GM13977 (cell line): ENCODE measurements at regions not wholly inside any gene's neighbourhood (a gene's known extent, or its start where the extent isn't known, plus 50 kb on each side); places are given as distances from the start of the nearest gene placed in this dataset.

Experiments used
- DNase-seq: peaks from one replicate; pipeline ENCODE4 v3.0.0; 2012; ENCODE audit warnings: low spot score
- CTCF ChIP-seq: IDR thresholded peaks from 2 replicates; pipeline ENCODE4 v1.5.1; 2012; ENCODE audit warnings: mild to moderate bottlenecking, control low read depth; ENCODE audit not compliant: insufficient read depth; ENCODE audit errors: extremely low read depth, missing control alignments
- in situ Hi-C: fragments of 300-500 bp; cut with MboI; formaldehyde crosslinking; loops from one replicate; pipeline ENCODE4 v1.12.0; 2022; ENCODE audit warnings: low sequenced_read_pairs, low pct_unique_long_range_greater_than_20kb, mixed read lengths, inconsistent platforms; ENCODE audit not compliant: unreplicated experiment

- in situ Hi-C loops: no loop called here
- TF ChIP-seq CTCF: no peak
- DNase-seq: no peak
These were observed 87.4 kb upstream of the NFIA start for GRCh38 chr1:60994828-60995492.

GRCh38 chr1:60994369-60994768, 88.0 kb upstream of the NFIA start:
- TF ChIP-seq CTCF: no peak
- DNase-seq: no peak
- in situ Hi-C loops: no loop called here

DNA sequence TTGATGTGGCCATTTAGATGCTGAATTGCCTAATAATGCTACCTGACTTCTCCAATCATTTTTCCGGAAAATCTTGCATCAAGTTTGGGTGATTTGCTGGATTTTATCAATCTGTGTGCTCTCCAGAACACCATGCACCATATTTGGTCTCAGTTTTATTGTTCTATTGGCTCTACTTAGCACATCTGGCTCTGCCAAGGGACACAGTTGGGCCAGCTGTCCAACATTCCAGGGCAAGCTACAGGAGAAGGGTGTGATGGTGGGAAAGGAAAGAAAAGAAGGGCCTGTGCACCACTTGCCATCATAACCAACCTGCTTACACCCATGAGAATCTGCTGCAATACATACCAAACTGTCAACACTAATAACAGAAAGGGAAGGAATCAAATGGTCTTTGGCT, 90.2 kb upstream of the NFIA start:
- TF ChIP-seq CTCF: no peak
- in situ Hi-C loops: no loop called here
- no peak for DNase-seq

DNA sequence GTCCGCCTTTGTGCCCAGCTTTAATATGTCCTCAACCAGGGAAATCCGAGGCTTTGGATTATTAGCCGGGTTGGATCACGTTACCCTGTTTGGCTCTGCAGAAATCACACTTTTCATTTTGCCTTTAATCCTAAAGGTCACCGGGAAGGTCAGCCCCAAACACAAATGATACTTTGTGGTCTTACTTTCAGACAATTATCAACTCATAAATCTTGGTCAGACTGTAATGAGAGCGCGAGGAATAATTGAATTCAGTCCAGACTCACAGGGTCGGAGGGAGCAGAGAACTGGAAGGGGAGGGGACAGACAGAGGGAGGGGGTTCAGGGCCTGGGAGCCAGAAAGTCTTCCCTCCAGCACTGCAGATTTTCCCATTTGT, 91.7 kb upstream of the NFIA start:
- TF ChIP-seq CTCF: no peak
- no peak for DNase-seq
- in situ Hi-C loops: no loop called here

DNA sequence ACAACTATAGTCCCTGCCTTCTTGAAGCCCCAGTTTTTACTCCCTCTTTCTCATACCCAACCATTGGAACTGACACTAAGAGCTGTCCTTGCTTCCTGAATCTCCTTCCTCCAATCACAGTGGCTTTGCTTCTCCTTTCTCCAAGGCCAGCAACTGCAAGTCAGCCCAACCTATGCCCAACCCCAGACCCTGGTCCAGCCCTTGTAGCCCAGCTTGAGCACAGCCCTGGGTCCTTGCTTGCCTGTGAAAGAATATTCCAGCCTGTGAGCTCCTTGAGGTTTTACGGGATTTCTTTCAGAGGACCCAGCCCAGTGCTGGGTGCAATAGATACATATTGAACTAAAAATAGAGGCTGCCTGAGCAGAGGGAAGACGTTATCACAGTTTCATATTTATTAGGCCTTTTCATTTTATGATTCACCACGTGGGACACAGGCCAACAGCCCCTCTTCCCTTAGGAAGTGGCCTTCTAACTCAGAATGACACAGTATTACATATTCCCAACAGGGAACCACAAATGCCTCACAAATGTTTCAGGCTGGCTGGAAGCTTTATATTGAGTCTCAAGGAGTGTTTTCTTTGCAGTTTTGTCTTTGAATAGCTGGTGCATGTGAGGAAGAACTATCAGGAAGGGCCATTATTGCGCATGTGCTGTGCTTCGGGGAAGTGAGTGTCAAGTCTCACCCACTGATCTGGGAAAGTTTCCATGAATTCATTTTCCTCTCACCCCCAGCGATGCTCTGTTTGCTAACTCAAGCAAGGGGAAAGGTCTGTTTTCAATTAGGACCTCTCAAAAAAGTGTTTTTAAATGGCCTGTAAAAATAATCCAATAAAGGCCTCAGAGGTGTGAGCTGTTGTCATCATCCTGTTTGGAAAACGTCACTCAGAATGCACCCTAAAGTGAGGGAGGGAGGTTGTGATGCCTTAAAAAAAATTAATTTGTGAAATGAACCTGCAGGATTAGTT, 92.3 kb upstream of the NFIA start:
- in situ Hi-C loops: no loop called here
- no peak for TF ChIP-seq CTCF

GRCh38 chr1:60988891-60989290, 93.5 kb upstream of the NFIA start:
- no peak for DNase-seq
- no peak for TF ChIP-seq CTCF
- in situ Hi-C loops: no loop called here

More for the DNA sequence above, 92.3 kb upstream of the NFIA start:
- DNase-seq: no peak
